ENCODE measurements at regions not wholly inside any gene's neighbourhood (a gene's known extent, or its start where the extent isn't known, plus 50 kb on each side); places are given as distances from the start of the nearest gene placed in this dataset.

GRCh38 chr1:195785830-195786229 is 822.4 kb downstream of the KCNT2 start:
- Histone ChIP-seq H3K79me2 (ENCODE audit: control insufficient read depth, low read length) (no peaks in the 10 kb centered on the region), H3K4me1 (ENCODE audit: control insufficient read depth, low read length) (no peaks in the 10 kb centered on the region), H3K4me3 (ENCODE audit: low read length) (no peak overlapping the region), H3F3A (ENCODE audit: control insufficient read depth, insufficient read depth) (no peaks in the 10 kb centered on the region), H3K9me3 (ENCODE audit: control insufficient read depth, insufficient read depth, low read length) (peaks cover 1% of the 10 kb centered on the region; the same call in 1 of the 2 replicates), H3K4me2 (ENCODE audit: low read length) (no peak overlapping the region), H3K27ac (ENCODE audit: low read depth, low read length) (no peak overlapping the region), H3K27me3 (ENCODE audit: control insufficient read depth, low read length) (no peaks in the 10 kb centered on the region), H3K36me3 (ENCODE audit: control insufficient read depth, low read length) (no peaks in the 10 kb centered on the region), H4K20me1 (ENCODE audit: control insufficient read depth, insufficient read depth, low read depth, low read length) (no peaks in the 10 kb centered on the region), H3K9me2 (replicated peaks; ENCODE audit: control insufficient read depth, low read length) (no peaks in the 10 kb centered on the region)
- no peak for TF ChIP-seq EZH2phosphoT487 (IDR thresholded peaks at IDR 0.05; ENCODE audit: borderline replicate concordance, low read length)
- no peak for TF ChIP-seq CTCF (IDR thresholded peaks at IDR 0.05; ENCODE audit: low read depth, low read length, poor library complexity, severe bottlenecking)

DNA sequence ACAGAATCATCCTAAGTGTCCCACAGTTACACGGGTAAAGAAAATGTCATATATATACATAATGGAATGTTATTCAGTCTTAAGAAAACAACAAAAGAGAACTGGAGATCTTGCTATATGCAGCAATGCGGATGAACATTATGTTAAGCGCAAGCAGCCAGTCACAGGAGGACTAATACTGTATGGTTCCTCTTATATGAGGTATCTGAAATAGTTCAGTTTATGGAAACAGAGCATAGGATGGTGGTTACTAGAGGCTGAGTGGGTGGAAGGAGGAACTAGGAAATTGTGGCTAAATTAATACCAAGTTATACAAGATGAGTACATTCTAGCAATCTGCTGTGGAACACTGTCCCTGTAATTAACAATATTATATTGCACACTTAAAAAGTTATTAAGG is 834.3 kb downstream of the KCNT2 start:
- H3K27me3 ChIP-seq (ENCODE audit: control insufficient read depth, low read length), result no peaks in the 10 kb centered on the region
- no peaks in the 10 kb centered on the region for H3K9me3 ChIP-seq (ENCODE audit: control insufficient read depth, insufficient read depth, low read length)
- H3F3A ChIP-seq (ENCODE audit: control insufficient read depth, insufficient read depth), result no peaks in the 10 kb centered on the region
- no peak overlapping the region for H3K4me3 ChIP-seq (ENCODE audit: low read length)
- H3K36me3 ChIP-seq (ENCODE audit: control insufficient read depth, low read length), result no peaks in the 10 kb centered on the region
- no peak overlapping the region for H3K27ac ChIP-seq (ENCODE audit: low read depth, low read length)
- no peaks in the 10 kb centered on the region for H4K20me1 ChIP-seq (ENCODE audit: control insufficient read depth, insufficient read depth, low read depth, low read length)
- no peaks in the 10 kb centered on the region for H3K9me2 ChIP-seq (replicated peaks; ENCODE audit: control insufficient read depth, low read length)
- TF ChIP-seq EZH2phosphoT487 (IDR thresholded peaks at IDR 0.05; ENCODE audit: borderline replicate concordance, low read length) (no peak), CTCF (IDR thresholded peaks at IDR 0.05; ENCODE audit: low read depth, low read length, poor library complexity, severe bottlenecking) (no peak)
- H3K79me2 ChIP-seq (ENCODE audit: control insufficient read depth, low read length), result no peaks in the 10 kb centered on the region
- no peak overlapping the region for H3K4me2 ChIP-seq (ENCODE audit: low read length)
- no peaks in the 10 kb centered on the region for H3K4me1 ChIP-seq (ENCODE audit: control insufficient read depth, low read length)

DNA sequence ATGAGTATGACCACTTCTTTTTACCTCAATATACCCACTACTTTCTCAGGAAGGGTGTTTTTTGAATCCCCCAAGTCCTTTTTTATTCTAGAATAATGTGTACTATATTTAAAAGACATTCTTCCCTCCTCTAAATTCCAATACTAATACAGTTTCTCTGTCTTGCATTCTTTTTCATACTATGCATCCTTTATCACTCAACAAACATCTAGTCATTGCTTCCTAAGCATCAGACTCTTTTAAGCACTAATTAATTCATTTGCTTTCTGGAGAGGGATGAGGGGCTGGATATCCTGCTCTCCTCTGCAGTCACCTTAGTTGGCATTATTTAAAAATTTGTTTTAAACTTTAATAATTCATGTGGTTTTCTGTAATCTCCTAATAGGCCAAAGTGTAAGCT is 838.8 kb downstream of the KCNT2 start:
- H3K9me2 ChIP-seq (replicated peaks; ENCODE audit: control insufficient read depth, low read length), result no peaks in the 10 kb centered on the region
- no peaks in the 10 kb centered on the region for H3F3A ChIP-seq (ENCODE audit: control insufficient read depth, insufficient read depth)
- H3K4me3 ChIP-seq (ENCODE audit: low read length), result no peak overlapping the region
- H3K27me3 ChIP-seq (ENCODE audit: control insufficient read depth, low read length), result no peaks in the 10 kb centered on the region
- TF ChIP-seq EZH2phosphoT487 (IDR thresholded peaks at IDR 0.05; ENCODE audit: borderline replicate concordance, low read length) (no peak), CTCF (IDR thresholded peaks at IDR 0.05; ENCODE audit: low read depth, low read length, poor library complexity, severe bottlenecking) (no peak)
- no peaks in the 10 kb centered on the region for H3K36me3 ChIP-seq (ENCODE audit: control insufficient read depth, low read length)
- no peak overlapping the region for H3K27ac ChIP-seq (ENCODE audit: low read depth, low read length)
- H3K79me2 ChIP-seq (ENCODE audit: control insufficient read depth, low read length), result no peaks in the 10 kb centered on the region
- H3K4me2 ChIP-seq (ENCODE audit: low read length), result no peak overlapping the region
- no peaks in the 10 kb centered on the region for H3K4me1 ChIP-seq (ENCODE audit: control insufficient read depth, low read length)
- H3K9me3 ChIP-seq (ENCODE audit: control insufficient read depth, insufficient read depth, low read length), result no peaks in the 10 kb centered on the region
- H4K20me1 ChIP-seq (ENCODE audit: control insufficient read depth, insufficient read depth, low read depth, low read length), result no peaks in the 10 kb centered on the region

- no peak overlapping the region for H3K4me2 ChIP-seq (ENCODE audit: low read length)
- H3K9me2 ChIP-seq (replicated peaks; ENCODE audit: control insufficient read depth, low read length), result no peaks in the 10 kb centered on the region
- H3K4me3 ChIP-seq (ENCODE audit: low read length), result no peak overlapping the region
- H3K27me3 ChIP-seq (ENCODE audit: control insufficient read depth, low read length), result no peaks in the 10 kb centered on the region
- H3K4me1 ChIP-seq (ENCODE audit: control insufficient read depth, low read length), result no peaks in the 10 kb centered on the region
- no peak for TF ChIP-seq CTCF (IDR thresholded peaks at IDR 0.05; ENCODE audit: low read depth, low read length, poor library complexity, severe bottlenecking)
- no peak for TF ChIP-seq EZH2phosphoT487 (IDR thresholded peaks at IDR 0.05; ENCODE audit: borderline replicate concordance, low read length)
- H3K27ac ChIP-seq (ENCODE audit: low read depth, low read length), result no peak overlapping the region
- no peaks in the 10 kb centered on the region for H3F3A ChIP-seq (ENCODE audit: control insufficient read depth, insufficient read depth)
- no peaks in the 10 kb centered on the region for H3K36me3 ChIP-seq (ENCODE audit: control insufficient read depth, low read length)
- H3K9me3 ChIP-seq (ENCODE audit: control insufficient read depth, insufficient read depth, low read length), result no peaks in the 10 kb centered on the region
- H4K20me1 ChIP-seq (ENCODE audit: control insufficient read depth, insufficient read depth, low read depth, low read length), result no peaks in the 10 kb centered on the region
- H3K79me2 ChIP-seq (ENCODE audit: control insufficient read depth, low read length), result no peaks in the 10 kb centered on the region
Observed at GRCh38 chr1:195768936-195769335, 839.3 kb downstream of the KCNT2 start.
